ENCODE measurements at regions not wholly inside any gene's neighbourhood (a gene's known extent, or its start where the extent isn't known, plus 50 kb on each side); places are given as distances from the start of the nearest gene placed in this dataset.

DNA sequence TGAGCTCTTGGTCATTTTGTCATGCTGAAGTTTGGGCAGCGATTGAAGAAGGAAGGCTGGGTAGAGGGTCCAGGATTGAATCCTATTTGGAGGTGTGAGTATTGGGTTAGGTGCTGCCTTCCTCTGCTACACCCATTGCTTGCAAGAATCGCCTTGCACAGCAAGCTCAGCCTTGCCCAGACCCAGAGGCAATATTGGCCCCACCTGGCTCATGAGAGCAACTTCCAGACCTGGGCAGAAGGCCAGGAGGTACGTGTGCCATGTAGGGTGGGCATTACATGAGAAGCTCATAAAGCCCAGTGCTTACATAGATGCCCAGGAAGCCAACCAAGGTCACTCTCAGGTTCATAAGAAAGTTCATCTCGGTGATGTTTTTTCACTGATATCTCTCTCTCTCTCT is 718.0 kb downstream of the EFNB2 start:
- Histone ChIP-seq H3K27ac (no peak overlapping the region), H3K4me1 (no peaks in the 10 kb centered on the region), H3K4me3 (no peak overlapping the region), H3K36me3 (no peaks in the 10 kb centered on the region), H3K9me3 (no peaks in the 10 kb centered on the region), H3K27me3 (no peaks in the 10 kb centered on the region)
- DNase-seq (no peak), ATAC-seq (no peak)
- WGBS (ENCODE audit: insufficient coverage, low coverage, low lambda C conversion rate, missing lambda C conversion rate) = 76% methylated on average over 3 of the region's 4 CpGs
- TF ChIP-seq, protein P1, sequence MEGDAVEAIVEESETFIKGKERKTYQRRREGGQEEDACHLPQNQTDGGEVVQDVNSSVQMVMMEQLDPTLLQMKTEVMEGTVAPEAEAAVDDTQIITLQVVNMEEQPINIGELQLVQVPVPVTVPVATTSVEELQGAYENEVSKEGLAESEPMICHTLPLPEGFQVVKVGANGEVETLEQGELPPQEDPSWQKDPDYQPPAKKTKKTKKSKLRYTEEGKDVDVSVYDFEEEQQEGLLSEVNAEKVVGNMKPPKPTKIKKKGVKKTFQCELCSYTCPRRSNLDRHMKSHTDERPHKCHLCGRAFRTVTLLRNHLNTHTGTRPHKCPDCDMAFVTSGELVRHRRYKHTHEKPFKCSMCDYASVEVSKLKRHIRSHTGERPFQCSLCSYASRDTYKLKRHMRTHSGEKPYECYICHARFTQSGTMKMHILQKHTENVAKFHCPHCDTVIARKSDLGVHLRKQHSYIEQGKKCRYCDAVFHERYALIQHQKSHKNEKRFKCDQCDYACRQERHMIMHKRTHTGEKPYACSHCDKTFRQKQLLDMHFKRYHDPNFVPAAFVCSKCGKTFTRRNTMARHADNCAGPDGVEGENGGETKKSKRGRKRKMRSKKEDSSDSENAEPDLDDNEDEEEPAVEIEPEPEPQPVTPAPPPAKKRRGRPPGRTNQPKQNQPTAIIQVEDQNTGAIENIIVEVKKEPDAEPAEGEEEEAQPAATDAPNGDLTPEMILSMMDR (IDR thresholded peaks at IDR 0.05) = no peak
- TF ChIP-seq POLR2A (IDR thresholded peaks at IDR 0.05) = no peak
- intact Hi-C loops (cut with DNase I) = no loop called here

DNA sequence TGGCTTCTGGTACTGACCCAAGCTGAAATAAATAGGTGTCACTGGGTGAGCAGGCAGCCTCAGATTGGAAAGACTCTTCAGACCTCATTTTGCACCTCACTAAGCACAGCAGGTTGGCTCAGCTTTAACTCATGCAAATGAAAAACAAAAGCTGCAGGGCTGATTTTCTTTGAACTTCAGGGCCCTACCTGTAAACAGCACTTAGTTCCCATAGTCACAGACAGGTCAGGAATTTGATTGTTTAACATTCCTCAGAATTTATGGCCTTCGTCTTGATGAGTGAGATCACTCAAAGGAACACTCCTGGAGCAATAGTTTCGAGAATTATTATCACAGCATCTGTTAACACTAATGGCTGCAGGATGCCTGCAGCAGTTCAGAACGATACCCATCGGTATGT is 718.5 kb downstream of the EFNB2 start:
- WGBS (ENCODE audit: insufficient coverage, low coverage, low lambda C conversion rate, missing lambda C conversion rate) = 48% methylated on average over 4 of the region's 4 CpGs
- H3K4me1 ChIP-seq = no peaks in the 10 kb centered on the region
- no peaks in the 10 kb centered on the region for H3K36me3 ChIP-seq
- TF ChIP-seq, protein P1 (IDR thresholded peaks at IDR 0.05) = no peak
- TF ChIP-seq POLR2A (IDR thresholded peaks at IDR 0.05) = no peak
- no peaks in the 10 kb centered on the region for H3K27me3 ChIP-seq
- H3K9me3 ChIP-seq = no peaks in the 10 kb centered on the region
- intact Hi-C loops (cut with DNase I) = no loop called here
- ATAC-seq = no peak
- DNase-seq = no peak
- no peak overlapping the region for H3K4me3 ChIP-seq
- no peak overlapping the region for H3K27ac ChIP-seq

DNA sequence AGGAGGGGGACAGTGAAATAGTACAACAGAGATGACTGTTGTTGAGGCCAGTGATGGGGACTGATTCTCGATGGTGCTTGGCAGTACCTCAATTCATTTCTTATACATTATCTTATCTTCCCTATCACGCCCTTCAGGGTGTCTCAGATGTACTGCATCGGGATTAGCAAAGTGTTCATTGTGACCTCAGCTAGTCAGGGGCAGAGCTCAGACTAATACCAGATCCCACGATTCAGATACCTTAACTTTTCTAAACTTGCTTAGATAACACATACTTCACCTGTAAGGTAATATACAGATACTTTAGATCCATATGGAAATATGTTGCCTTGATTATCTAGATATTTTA is 720.6 kb downstream of the EFNB2 start:
- TF ChIP-seq, protein P1 (IDR thresholded peaks at IDR 0.05) = no peak
- no peak for TF ChIP-seq POLR2A (IDR thresholded peaks at IDR 0.05)
- Histone ChIP-seq H3K4me1 (no peaks in the 10 kb centered on the region), H3K27me3 (no peaks in the 10 kb centered on the region), H3K4me3 (no peak overlapping the region), H3K9me3 (no peaks in the 10 kb centered on the region), H3K36me3 (no peaks in the 10 kb centered on the region), H3K27ac (no peak overlapping the region)
- DNase-seq (no peak), ATAC-seq (no peak)
- WGBS (ENCODE audit: insufficient coverage, low coverage, low lambda C conversion rate, missing lambda C conversion rate) = 31% methylated on average over 4 of the region's 4 CpGs
- intact Hi-C loops (cut with DNase I) = no loop called here

DNA sequence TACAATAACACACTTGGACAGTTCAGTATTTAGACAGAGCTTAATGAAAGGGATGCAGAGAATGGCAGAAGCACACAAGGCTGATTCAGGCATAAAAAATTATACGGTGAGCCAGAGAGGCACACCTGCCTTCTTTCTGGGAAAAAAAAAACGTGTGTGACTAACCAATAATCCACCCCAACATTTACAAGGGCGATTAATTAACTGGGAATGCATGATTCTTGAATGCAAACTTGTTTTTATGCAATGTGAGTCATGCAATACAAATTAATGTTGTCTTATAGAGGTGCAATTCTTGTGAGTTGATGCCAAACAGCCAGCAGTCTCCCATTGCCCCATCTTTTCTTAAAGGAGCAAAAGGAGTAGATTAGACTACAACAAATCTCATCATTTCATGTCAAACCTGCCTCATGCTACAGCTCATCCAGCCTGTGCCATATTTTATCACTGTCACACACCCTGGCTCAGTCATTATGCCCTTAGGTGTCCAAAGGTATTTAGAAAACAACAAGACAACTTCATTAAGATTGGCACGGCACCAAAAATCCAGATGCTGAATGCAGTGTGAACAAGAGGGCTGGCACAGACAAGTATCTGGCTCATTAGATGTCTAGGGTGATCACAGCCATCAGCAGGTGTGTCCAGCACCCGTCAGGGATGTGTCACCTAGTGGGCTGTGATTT is 721.1 kb downstream of the EFNB2 start:
- DNase-seq = no peak
- TF ChIP-seq, protein P1 (IDR thresholded peaks at IDR 0.05) = no peak
- no peak for TF ChIP-seq POLR2A (IDR thresholded peaks at IDR 0.05)
- H3K36me3 ChIP-seq = no peaks in the 10 kb centered on the region
- H3K27me3 ChIP-seq = no peaks in the 10 kb centered on the region
- intact Hi-C loops (cut with DNase I) = no loop called here
- no peaks in the 10 kb centered on the region for H3K4me1 ChIP-seq
- no peak for ATAC-seq
- 40% methylated on average over 5 of the region's 5 CpGs for WGBS (ENCODE audit: insufficient coverage, low coverage, low lambda C conversion rate, missing lambda C conversion rate)
- H3K9me3 ChIP-seq = no peaks in the 10 kb centered on the region
- no peak overlapping the region for H3K27ac ChIP-seq
- H3K4me3 ChIP-seq = no peak overlapping the region

DNA sequence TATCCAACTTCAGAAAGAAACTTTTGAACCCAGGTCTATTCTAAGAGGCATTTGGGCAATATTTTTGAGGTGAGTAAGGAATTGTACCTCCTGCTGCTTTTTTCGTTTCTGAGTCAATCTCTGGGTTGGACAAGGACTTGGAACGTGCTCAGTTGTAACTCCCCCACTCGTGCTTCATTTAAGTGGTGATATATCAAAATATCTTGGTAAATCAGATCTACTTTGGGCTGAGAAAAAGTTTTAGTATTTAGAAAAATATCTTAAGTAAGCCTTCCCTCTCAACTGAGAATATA is 728.9 kb downstream of the EFNB2 start:
- intact Hi-C loops (cut with DNase I) = no loop called here
- ATAC-seq = no peak

More for the DNA sequence above, 728.9 kb downstream of the EFNB2 start:
- no peak for DNase-seq
- Histone ChIP-seq H3K36me3 (no peaks in the 10 kb centered on the region), H3K9me3 (no peaks in the 10 kb centered on the region), H3K27ac (no peak overlapping the region), H3K4me3 (no peak overlapping the region), H3K4me1 (no peaks in the 10 kb centered on the region), H3K27me3 (no peaks in the 10 kb centered on the region)
- TF ChIP-seq, protein P1 (IDR thresholded peaks at IDR 0.05) = no peak
- no peak for TF ChIP-seq POLR2A (IDR thresholded peaks at IDR 0.05)
- WGBS (ENCODE audit: insufficient coverage, low coverage, low lambda C conversion rate, missing lambda C conversion rate) = 36% methylated on average over 3 of the region's 3 CpGs

Measured in right lobe of liver (tissue), 6 donors.